Limb (tissue), 2 donors: ENCODE measurements at regions not wholly inside any gene's neighbourhood (a gene's known extent, or its start where the extent isn't known, plus 50 kb on each side); places are given as distances from the start of the nearest gene placed in this dataset.

Experiments
- DNase-seq, 2 donors: peaks; one replicate each; pipeline ENCODE4 v3.0.0-alpha.2; 2016; ENCODE audit errors: extremely low spot score in 2 of 2

GRCh38 chr6:163962627-163963117, 548.2 kb downstream of the QKI start:
- DNase-seq = no peak

GRCh38 chr6:163960128-163960527, 545.6 kb downstream of the QKI start:
- no peak for DNase-seq

GRCh38 chr6:163958646-163959045, 544.1 kb downstream of the QKI start:
- no peak for DNase-seq

GRCh38 chr6:163956571-163957407, 542.3 kb downstream of the QKI start:
- peak in 1 of 2 donors; percentile 62 for DNase-seq

GRCh38 chr6:163955756-163956155, 541.2 kb downstream of the QKI start:
- no peak for DNase-seq

- peak in 1 of 2 donors; percentile 58 for DNase-seq
These were observed 540.6 kb downstream of the QKI start for GRCh38 chr6:163955096-163955495.

- no peak for DNase-seq
These were observed 539.7 kb downstream of the QKI start for GRCh38 chr6:163954088-163954775.

- no peak for DNase-seq
These were observed 537.5 kb downstream of the QKI start for GRCh38 chr6:163952005-163952404.

GRCh38 chr6:163951326-163951725, 536.8 kb downstream of the QKI start:
- no peak for DNase-seq

- DNase-seq = no peak
These were observed 535.6 kb downstream of the QKI start for GRCh38 chr6:163950159-163950558.

- no peak for DNase-seq
These were observed 534.9 kb downstream of the QKI start for GRCh38 chr6:163949431-163949830.

- DNase-seq = no peak
These were observed 533.7 kb downstream of the QKI start for GRCh38 chr6:163948250-163948649.

GRCh38 chr6:163947276-163947675, 532.8 kb downstream of the QKI start:
- DNase-seq = no peak

GRCh38 chr6:163946437-163946836, 531.9 kb downstream of the QKI start:
- no peak for DNase-seq

GRCh38 chr6:163945808-163946207, 531.3 kb downstream of the QKI start:
- no peak for DNase-seq

- DNase-seq = peak in 1 of 2 donors; percentile 60
These were observed 530.4 kb downstream of the QKI start for GRCh38 chr6:163944897-163945296.

GRCh38 chr6:163943607-163944385, 529.3 kb downstream of the QKI start:
- DNase-seq = peak; percentile 61 to 71

- no peak for DNase-seq
These were observed 528.3 kb downstream of the QKI start for GRCh38 chr6:163942790-163943189.

- no peak for DNase-seq
These were observed 527.1 kb downstream of the QKI start for GRCh38 chr6:163941624-163941976.

- DNase-seq = no peak
These were observed 526.4 kb downstream of the QKI start for GRCh38 chr6:163940705-163941623.

GRCh38 chr6:163937071-163937470, 522.6 kb downstream of the QKI start:
- DNase-seq = no peak
